Ishikawa (cell line): ENCODE measurements at regions not wholly inside any gene's neighbourhood (a gene's known extent, or its start where the extent isn't known, plus 50 kb on each side); places are given as distances from the start of the nearest gene placed in this dataset.

Experiments used
- CEBPB ChIP-seq: IDR thresholded peaks from 2 replicates; pipeline ENCODE4 v1.6.1; 2012
- CREB1 ChIP-seq: IDR thresholded peaks from 2 replicates; pipeline ENCODE4 v1.6.1; 2012; ENCODE audit warnings: low read depth
- EGR1 ChIP-seq: IDR thresholded peaks from 2 replicates; pipeline ENCODE4 v1.6.1; 2012
- EP300 ChIP-seq: IDR thresholded peaks from 2 replicates; pipeline ENCODE4 v1.6.1; 2012; ENCODE audit warnings: borderline replicate concordance
- FOXM1 ChIP-seq: IDR thresholded peaks from 2 replicates; pipeline ENCODE4 v1.6.1; 2012; ENCODE audit warnings: low read depth, borderline replicate concordance
- NFIC ChIP-seq: IDR thresholded peaks from 2 replicates; pipeline ENCODE4 v1.6.1; 2012
- RAD21 ChIP-seq: IDR thresholded peaks from 2 replicates; pipeline ENCODE4 v1.6.1; 2012; ENCODE audit warnings: low read depth
- TAF1 ChIP-seq: IDR thresholded peaks from 2 replicates; pipeline ENCODE4 v1.6.1; 2012; ENCODE audit warnings: low read depth, mild to moderate bottlenecking
- TCF12 ChIP-seq: IDR thresholded peaks from 2 replicates; pipeline ENCODE4 v1.6.1; 2012; ENCODE audit warnings: low read depth
- TEAD4 ChIP-seq: IDR thresholded peaks from 2 replicates; pipeline ENCODE4 v1.6.1; 2012
- YY1 ChIP-seq: IDR thresholded peaks from 2 replicates; pipeline ENCODE4 v1.6.1; 2012; ENCODE audit warnings: low read depth
- ZBTB7A ChIP-seq: IDR thresholded peaks from 2 replicates; pipeline ENCODE4 v1.6.1; 2012; ENCODE audit warnings: low read depth
- TF ChIP-seq, protein P1 (sequence below): IDR thresholded peaks from 2 replicates; pipeline ENCODE4 v1.6.1; 2012; ENCODE audit warnings: low read depth, mild to moderate bottlenecking
- TF ChIP-seq, protein P2 (sequence below): IDR thresholded peaks from 2 replicates; pipeline ENCODE4 v1.6.1; 2012
- TF ChIP-seq, protein P3 (sequence below): IDR thresholded peaks from 2 replicates; pipeline ENCODE4 v1.6.1; 2012

GRCh38 chr5:109614981-109615380 is 74.7 kb upstream of the MAN2A1 start:
- TF ChIP-seq ZBTB7A (no peak), FOXM1 (no peak), CREB1 (no peak), TCF12 (no peak), EGR1 (no peak), YY1 (no peak), NFIC (no peak), EP300 (no peak), RAD21 (no peak), CEBPB (no peak), TAF1 (no peak)
- TF ChIP-seq, protein P1, sequence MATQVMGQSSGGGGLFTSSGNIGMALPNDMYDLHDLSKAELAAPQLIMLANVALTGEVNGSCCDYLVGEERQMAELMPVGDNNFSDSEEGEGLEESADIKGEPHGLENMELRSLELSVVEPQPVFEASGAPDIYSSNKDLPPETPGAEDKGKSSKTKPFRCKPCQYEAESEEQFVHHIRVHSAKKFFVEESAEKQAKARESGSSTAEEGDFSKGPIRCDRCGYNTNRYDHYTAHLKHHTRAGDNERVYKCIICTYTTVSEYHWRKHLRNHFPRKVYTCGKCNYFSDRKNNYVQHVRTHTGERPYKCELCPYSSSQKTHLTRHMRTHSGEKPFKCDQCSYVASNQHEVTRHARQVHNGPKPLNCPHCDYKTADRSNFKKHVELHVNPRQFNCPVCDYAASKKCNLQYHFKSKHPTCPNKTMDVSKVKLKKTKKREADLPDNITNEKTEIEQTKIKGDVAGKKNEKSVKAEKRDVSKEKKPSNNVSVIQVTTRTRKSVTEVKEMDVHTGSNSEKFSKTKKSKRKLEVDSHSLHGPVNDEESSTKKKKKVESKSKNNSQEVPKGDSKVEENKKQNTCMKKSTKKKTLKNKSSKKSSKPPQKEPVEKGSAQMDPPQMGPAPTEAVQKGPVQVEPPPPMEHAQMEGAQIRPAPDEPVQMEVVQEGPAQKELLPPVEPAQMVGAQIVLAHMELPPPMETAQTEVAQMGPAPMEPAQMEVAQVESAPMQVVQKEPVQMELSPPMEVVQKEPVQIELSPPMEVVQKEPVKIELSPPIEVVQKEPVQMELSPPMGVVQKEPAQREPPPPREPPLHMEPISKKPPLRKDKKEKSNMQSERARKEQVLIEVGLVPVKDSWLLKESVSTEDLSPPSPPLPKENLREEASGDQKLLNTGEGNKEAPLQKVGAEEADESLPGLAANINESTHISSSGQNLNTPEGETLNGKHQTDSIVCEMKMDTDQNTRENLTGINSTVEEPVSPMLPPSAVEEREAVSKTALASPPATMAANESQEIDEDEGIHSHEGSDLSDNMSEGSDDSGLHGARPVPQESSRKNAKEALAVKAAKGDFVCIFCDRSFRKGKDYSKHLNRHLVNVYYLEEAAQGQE = no peak
- TF ChIP-seq, protein P2, sequence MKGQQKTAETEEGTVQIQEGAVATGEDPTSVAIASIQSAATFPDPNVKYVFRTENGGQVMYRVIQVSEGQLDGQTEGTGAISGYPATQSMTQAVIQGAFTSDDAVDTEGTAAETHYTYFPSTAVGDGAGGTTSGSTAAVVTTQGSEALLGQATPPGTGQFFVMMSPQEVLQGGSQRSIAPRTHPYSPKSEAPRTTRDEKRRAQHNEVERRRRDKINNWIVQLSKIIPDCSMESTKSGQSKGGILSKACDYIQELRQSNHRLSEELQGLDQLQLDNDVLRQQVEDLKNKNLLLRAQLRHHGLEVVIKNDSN = no peak
- TF ChIP-seq, protein P3, sequence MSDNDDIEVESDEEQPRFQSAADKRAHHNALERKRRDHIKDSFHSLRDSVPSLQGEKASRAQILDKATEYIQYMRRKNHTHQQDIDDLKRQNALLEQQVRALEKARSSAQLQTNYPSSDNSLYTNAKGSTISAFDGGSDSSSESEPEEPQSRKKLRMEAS = no peak

DNA sequence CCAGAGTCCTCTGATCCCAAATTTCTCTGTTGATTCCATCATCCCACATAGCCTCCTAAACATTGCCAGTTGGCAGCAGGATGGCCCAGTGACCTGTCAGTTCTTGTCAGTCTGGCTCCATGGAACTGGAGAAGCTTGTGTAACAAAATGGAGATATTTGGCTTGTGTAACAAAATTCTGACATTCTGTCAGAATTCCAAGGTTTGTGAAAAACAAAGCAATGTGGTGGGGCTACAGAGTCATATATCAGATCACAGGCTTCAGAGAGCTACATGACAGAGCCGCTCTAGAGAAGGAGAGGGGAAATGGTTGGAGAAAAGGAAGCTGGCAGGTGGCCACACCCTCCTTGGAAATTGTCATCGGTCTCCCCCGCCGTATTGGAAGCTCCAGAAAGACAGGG is 75.4 kb upstream of the MAN2A1 start:
- TF ChIP-seq EGR1 (no peak), CREB1 (no peak), RAD21 (no peak), CEBPB (no peak), FOXM1 (no peak), TEAD4 (no peak), NFIC (no peak), ZBTB7A (no peak), YY1 (no peak), EP300 (no peak), TAF1 (no peak), TCF12 (no peak)
- TF ChIP-seq, protein P1 = no peak
- TF ChIP-seq, protein P2 = no peak
- TF ChIP-seq, protein P3 = no peak

- TF ChIP-seq ZBTB7A (no peak), CEBPB (no peak), CREB1 (no peak), TCF12 (no peak), TEAD4 (no peak), EGR1 (no peak), RAD21 (no peak), TAF1 (no peak), EP300 (no peak), NFIC (no peak), YY1 (no peak), FOXM1 (no peak)
- TF ChIP-seq, protein P2 = no peak
- TF ChIP-seq, protein P1 = no peak
- TF ChIP-seq, protein P3 = no peak
These were observed 77.3 kb upstream of the MAN2A1 start for GRCh38 chr5:109612278-109612905.

DNA sequence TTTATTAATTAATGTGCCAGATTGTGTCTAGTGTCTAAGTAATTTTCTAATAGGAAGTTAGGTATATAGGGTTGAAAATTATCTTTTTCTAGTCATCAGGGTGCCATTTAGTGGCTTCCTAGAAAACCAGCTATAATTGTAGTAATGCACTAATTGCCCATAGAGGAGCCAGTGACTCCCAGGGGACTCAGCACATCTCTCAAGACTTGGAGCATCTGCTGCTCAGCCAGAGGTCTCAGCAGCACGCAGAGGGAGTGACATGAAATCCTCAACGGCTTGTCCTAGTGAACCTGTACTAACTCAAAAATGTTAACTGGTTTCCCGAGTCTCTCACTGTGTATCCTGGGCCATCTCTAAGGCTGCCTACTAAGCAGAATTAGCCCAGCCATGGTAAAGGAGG is 78.2 kb upstream of the MAN2A1 start:
- TF ChIP-seq EP300 = no peak
- TF ChIP-seq, protein P3 = no peak
- TF ChIP-seq TAF1 = no peak
- no peak for TF ChIP-seq FOXM1
- TF ChIP-seq NFIC = no peak
- TF ChIP-seq ZBTB7A = no peak
- TF ChIP-seq, protein P1 = no peak
- TF ChIP-seq, protein P2 = no peak
- TF ChIP-seq CREB1 = no peak
- TF ChIP-seq YY1 = no peak
- no peak for TF ChIP-seq EGR1
- no peak for TF ChIP-seq TCF12
- no peak for TF ChIP-seq TEAD4
- no peak for TF ChIP-seq CEBPB
